ENCODE measurements at regions not wholly inside any gene's neighbourhood (a gene's known extent, or its start where the extent isn't known, plus 50 kb on each side); places are given as distances from the start of the nearest gene placed in this dataset.

DNA sequence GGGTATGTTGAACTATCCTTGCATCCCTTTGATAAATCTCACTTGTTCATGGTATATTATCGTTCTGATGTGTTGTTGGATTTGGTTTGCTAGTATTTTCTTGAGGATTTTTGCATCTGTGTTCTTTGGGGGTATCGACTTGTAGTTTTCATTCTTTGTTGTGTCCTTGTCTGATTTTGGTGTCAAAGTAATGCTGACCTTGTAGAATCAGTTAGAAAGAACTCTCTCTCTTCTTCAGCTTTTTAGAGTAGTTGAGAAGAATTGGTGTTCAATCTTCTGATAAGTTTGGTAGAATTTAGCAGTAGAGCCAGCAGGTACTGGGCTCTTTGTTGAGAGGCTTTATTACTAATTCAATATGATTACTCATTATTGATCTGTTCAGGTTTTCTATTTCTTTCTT is 707.2 kb upstream of the LRFN5 start:
- no peak for DNase-seq (ENCODE audit: low spot score)

DNA sequence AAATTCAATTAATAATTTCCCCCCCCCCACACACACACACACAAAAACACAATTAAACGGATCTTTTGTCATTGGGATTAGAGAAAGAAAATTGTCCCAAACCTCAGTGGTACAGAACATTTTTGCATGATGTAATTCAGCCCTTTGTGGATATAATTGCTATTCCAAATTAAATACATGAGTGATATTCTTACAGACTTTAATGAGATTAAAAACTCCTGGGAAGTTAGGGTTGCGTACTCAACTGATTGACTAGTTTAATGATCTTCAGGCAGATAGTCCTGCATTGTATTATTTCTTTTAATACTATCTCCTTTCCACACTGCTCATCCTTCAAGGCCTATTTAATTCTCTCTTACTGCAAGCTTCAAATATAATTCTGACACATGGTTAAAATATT is 711.8 kb upstream of the LRFN5 start:
- DNase-seq (ENCODE audit: low spot score), result no peak

DNA sequence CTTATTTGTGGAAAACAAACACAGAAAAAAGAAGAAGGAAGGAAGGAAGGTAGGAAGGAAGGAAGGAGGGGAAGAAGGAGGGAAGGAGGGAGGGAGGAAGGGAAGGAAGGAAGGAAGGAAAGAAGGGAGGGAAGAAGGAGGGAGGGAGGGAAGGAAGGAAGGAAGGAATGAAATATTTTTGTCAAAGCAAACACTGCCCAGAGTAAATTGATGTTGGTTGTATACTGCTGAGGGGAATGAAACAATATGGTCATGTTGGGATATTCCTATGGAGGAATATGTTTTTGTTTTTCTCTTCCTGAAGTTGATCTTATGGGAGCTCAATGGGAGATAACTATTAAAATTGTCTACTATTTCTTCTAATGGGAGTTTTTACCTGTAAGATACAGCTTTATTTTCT is 717.5 kb upstream of the LRFN5 start:
- DNase-seq (ENCODE audit: low spot score), result no peak

DNA sequence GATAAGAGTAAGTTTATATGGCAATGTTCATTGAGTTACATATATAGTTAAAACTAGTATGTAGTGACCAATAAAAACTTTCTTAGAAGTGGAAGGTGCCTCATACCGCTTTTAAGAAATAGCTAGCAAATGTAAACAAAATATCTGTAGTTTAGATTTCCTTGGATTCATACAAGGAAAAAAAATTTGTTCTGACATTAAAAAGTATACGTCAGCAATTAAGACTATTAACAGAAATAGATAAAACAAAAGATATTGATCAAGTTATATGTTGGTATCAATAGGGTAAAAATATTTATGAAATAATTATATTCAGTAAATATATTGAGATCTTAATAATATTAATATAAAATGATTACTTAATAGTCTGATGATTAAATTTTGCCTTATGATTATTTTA is 718.8 kb upstream of the LRFN5 start:
- no peak for DNase-seq (ENCODE audit: low spot score)

DNA sequence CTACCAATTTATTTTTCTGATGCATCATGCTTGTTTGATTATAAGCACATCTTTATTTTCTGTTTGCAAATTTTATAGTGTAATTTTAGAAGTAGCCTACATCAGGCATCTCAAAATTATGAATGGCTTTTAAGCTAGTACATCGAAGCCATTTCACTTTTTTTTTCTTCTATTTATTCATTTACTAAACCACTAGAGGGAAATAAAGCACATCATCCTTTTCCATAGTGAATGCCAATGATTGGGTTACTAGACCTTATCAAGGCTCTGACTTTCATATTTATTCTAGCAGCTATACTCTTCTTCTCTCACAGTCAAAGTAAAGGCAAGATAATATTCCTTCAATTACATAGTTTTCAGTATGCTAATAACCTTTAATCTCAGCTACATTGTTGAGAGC is 736.4 kb upstream of the LRFN5 start:
- no peak for DNase-seq (ENCODE audit: low spot score)

DNA sequence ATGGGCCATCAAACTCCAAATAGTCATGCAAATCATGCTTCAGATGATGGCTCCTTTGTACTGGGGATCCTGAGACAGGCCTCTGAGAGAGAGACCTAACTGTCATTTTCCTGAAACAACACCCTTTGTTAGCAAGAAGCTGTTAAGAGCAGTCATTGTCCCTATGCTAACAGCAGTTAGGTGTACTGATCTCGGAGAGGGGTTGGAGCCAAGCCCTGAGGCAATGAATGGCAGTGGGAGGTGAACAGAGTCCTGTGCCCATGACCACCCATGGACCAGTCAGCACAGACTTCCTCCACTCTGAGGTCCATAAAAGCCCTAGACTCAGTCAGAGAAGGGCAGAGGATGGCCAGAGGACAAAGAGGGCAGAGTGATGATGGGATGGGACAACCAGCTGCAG is 747.6 kb upstream of the LRFN5 start:
- DNase-seq (ENCODE audit: low spot score), result no peak

DNA sequence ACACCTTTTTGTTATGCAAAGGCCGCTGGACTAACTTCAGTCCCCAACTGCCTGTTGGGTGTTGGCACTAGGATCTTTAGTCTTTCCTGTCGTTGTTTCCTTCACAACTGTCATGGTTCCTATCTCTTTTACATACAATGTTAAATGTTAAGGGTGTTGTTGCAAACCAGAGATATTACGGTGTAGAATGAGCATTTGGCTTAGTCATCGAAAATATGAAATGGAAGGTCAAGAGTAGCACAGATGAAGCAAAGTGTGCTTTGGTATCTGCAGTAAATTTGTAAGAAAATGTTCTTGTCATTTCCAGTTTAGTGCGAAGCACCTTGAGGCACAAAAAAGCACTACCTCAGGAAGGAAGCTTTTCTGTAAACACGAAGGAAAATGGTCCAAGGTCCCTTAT is 751.3 kb upstream of the LRFN5 start:
- DNase-seq (ENCODE audit: low spot score), result no peak

DNA sequence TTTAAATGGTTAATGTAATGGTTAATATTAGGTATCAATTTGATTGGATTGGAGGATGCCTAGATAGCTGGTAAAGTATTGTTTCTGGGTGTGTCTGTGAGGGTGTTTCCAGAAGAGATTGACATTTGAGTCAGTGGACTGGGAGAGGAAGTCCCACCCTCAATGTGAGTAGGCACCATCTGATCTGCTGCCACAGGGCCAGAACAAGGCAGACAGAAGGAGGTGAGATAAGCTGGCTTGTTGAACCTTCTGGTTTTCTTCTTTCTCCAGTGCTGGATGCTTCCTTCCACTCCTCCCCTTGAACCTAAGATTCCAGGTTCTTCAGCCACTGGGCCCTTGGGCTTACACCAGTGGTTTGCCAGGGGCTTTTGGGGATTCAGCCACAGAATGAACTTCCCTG is 756.5 kb upstream of the LRFN5 start:
- no peak for DNase-seq (ENCODE audit: low spot score)

DNA sequence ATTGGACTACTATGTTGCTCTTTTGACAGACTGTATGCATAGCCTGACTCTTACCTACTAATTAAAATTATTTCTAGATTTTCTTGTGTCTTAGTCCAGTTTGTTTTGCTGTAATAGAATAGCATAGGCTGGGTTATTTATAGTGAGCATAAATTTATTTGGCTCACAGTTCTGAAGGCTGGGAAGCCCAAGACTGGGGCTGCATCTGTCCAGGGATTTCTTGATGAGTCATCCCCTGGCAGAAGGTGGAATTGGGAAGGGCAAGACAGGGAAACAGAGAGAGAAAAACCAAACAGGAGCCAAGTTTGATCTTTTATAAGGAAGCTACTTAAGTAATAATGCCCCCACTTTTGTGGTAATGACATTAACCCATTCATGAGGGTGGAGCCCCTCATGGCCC is 759.2 kb upstream of the LRFN5 start:
- no peak for DNase-seq (ENCODE audit: low spot score)

DNA sequence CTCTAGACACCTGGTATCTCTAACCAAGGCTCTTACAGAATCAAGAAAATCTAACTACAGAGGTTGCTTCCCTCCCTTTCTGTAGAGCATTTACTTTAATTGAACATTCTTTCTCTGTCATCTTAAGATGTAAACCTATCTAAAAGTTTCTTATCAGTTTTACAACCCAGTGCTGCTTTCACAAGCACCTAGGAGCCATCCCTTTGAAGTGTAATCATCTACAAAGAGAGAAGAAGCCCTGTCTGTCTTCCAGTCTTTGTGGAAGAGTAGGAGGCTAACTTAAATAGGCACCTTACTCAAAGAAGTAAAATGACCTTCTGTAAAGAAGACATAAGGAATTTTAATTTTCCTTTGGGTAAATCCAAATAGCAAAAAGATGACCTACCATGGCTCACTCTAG is 763.9 kb upstream of the LRFN5 start:
- no peak for DNase-seq (ENCODE audit: low spot score)

DNA sequence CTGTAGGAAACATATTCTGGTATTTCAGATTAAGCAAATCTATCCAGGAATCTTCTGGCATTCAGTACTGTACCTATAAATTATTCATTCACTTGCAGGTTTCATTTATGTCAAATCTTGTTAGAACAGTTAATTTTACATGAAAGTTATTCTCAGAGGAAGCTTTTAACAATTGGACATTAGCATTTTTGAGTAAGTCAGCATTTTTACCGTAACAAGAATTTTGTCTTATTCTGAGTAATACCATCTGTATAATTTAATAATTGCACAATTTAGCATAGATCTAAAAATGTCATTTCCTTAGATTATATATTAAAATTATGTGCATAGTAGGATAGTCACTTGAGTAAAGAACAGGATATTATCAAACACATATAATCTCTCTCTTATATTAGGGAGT is 764.8 kb upstream of the LRFN5 start:
- DNase-seq (ENCODE audit: low spot score), result no peak

DNA sequence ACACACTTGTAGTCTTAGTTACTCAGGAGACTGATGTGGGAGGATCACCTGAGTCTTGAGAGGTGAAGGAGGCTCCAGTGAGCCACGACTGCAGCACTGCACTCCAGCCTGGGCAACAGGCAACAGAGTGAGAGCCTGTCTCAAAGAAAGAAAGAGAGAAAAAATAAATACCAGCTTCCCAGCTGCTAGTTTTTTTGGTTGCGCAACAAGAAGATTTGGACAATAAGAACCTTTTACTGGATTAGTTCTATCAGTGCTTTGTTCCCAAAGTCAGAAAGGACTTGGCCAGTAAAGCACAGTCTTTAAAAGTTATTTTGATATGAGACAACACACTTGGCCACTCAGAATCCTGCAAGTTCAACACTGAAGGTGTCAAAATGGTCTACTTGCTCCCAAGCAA is 768.1 kb upstream of the LRFN5 start:
- DNase-seq (ENCODE audit: low spot score), result no peak

DNA sequence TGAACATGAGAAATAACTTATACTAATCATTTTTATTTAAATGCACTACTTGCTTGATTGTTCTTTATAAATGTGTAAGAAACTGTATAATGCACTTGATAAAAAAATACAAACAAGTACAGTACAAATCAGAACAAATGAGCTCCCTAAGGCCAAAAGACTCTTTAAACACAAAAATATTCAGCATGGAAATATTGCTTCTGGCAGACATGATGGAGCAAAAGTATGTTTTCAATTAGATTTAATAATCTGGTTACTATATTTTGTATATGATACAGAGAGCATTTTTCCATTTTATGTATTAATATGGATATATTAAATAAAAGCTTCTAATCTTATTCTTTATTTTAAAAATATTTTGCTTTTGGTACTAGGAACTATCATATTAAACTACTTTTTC is 800.2 kb upstream of the LRFN5 start:
- no peak for DNase-seq (ENCODE audit: low spot score)

DNA sequence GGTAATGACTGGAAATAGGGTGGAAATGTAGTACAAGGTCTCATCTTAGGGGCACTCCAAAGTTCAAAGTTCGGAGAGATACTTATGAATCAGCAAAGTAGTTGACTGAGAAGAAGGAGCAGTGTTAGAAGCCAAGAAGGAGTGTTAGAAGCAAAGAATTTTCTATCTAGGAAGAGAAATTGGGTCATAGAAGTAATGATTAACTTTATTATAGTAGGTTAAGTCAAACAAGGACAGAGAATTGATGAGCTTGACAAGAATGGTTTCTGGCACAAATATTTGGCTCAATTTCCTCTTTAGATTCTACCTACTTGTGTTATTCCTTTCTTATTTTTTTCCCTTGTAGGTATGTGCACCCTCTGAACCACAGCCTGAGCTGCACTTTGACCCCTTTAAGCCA is 810.5 kb upstream of the LRFN5 start:
- no peak for DNase-seq (ENCODE audit: low spot score)

DNA sequence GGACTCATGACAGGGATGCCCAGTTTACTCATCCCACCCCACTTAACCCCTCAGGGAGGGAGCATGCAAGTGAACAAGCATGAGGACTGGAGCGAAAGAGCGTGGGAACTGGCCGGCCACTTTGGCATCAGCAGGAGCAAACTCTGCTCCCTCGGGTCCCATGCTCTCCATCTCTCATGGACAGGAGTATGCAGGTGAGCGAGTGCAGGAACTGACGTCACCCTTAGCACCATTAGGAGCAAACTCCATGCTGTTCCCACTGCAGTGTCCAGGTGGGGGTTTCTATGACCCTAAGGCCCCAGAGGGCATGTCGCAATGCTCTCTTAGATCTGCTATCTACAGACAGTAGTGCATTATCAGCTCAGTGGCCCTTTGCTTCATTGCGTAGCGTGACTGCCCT is 821.8 kb upstream of the LRFN5 start:
- DNase-seq (ENCODE audit: low spot score), result no peak

DNA sequence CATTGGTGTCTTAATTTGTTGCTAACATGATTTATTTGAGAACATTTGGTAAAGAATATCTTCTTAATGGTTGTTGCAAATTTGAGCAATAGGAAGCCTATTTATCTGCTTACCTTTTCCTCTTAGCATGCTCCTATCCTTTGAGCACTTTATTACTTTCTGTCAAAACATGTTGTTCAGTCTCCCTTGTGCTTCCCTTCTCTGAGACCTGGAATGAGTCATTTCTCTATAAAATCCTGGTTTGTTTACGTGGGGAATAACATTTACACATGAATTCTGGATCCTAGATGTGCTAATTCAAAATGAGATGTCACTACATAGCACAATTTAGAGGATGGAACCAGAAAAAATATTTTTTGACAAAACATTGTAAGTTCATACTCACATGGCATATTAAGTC is 844.0 kb upstream of the LRFN5 start:
- no peak for DNase-seq (ENCODE audit: low spot score)

DNA sequence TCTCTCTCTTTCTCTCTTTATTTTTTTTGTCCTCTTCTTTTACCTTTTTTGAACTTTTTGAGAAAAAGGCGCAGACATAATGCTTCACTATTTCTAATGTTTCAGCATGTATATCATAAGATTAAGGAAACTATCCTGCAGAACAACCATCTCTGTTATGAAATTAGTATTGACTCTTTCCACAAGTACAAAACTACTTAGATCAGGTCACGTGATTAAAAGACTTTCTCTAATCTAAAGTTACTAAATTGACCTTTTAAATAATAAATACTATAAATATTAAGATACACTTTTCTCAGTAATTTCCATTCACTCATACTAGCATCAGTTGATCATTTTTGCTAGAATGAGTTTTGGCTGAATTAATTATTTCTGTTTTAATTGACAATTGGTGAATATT is 844.5 kb upstream of the LRFN5 start:
- DNase-seq (ENCODE audit: low spot score), result no peak

DNA sequence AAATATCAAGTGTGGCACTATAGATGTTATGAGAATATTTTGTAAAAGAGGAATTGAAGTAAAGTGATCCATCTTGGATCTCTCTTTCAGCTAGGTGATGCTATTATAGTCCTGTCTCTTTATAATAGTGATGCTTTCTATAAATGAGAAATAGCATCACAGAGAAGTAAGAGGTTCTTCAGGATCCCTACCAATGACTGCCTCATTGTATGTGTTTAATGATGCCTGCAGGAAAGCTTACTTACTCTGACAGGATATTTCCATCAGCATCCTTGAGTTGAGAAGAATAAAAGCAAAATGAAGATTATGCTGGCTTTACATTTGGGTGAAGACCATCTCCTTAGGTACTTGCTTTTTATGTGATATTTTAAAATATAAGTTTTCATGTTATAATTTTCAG is 846.0 kb upstream of the LRFN5 start:
- DNase-seq (ENCODE audit: low spot score), result no peak

DNA sequence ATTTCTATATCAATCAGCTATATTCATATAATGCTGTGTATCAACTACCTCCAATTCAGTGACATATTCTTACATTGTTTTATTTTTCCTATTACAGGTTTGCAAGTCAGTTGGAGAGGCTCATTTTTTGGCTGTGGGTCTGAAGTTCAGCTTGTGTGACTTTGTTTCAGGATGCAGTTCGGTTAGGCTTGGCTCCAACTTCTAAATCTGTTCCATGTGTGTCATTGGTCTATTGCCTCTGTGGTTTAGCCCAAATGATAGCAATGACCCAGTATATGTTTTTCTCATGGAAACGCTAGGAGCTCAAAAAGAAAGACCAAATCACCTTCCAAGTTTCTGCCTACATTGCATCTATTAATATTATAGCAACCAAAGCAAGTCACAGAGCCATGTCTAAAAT is 848.6 kb upstream of the LRFN5 start:
- no peak for DNase-seq (ENCODE audit: low spot score)

DNA sequence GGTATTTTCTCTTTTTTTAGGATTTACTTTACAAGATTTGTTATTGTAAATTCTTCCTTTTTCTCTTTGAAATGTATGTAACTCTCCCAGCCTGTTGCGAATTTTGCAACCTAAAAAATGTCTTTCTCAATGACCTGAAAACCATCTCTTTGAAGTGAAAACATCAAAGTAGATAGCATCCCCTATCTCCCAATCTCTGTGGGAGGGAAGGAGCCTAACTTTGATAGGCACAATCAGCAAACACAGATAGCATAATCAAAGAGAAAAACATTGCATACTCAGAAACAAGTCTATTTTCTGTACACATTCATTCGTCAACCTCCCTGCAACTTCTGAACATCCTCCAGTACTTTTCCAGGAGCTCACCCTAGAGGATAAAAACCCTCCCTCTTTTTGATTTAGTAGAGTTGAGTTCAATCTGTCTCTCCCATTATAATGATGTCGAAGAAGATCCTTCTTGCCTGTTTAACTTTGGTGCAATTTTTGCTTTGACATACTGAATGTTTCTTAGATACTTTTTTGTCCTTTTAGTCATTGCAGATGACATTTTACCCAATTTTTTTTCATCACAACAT is 849.2 kb upstream of the LRFN5 start:
- DNase-seq (ENCODE audit: low spot score), result no peak

DNA sequence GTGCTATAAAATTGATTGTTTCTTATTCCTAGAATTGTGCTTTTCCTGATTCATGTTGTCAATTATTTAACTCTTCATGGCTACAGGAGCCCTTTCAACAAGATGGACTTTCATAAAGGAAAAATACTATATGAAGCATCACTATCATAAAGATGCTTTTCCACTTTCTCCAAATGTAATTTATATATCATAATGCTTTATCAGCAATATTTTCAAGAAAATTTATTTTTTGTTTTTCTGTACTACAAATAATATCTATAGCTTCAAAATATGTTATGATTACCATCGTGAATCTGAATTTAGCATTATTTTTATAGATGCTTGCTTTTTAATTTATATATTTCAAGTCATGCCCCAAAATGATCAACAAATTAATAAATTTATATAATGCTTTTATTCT is 873.5 kb upstream of the LRFN5 start:
- no peak for DNase-seq (ENCODE audit: low spot score)

DNA sequence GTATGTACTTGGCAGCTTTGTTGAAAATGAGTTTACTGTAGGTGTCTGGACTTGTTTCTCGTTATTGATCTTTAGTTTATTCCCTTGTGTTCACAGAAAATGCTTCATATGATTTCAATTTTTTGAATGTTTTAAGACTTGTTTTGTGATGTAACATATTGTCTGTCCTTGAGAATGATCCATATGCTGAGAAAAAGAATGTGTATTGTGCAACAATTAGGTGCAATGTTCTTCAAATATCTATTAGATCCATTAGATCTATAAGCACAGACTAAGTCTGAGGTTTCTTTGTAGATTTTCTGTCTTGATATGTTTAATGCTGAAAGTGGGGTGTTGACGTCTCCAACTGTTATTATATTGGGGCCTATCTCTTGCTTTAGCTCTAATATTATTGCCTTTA is 879.6 kb upstream of the LRFN5 start:
- DNase-seq (ENCODE audit: low spot score), result no peak

DNA sequence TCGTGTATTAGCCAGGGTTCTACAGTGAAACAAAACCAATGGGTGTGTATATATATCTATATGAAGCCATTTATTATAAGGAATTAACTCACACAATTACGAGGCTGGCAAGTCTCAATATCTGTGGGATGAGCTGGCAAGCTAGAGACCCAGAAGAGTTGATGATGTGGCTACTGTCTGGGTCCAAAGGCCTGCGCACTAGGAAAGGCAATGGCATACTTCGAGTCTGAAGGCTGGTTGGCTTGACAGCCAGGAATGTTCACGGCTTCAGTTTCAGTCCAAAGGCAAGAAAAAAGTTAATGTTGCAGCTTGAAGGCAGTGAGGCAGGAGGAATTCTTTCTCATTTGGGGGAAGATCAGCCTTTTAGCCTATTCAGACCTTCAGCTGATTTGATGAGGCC is 893.3 kb upstream of the LRFN5 start:
- DNase-seq (ENCODE audit: low spot score), result no peak

DNA sequence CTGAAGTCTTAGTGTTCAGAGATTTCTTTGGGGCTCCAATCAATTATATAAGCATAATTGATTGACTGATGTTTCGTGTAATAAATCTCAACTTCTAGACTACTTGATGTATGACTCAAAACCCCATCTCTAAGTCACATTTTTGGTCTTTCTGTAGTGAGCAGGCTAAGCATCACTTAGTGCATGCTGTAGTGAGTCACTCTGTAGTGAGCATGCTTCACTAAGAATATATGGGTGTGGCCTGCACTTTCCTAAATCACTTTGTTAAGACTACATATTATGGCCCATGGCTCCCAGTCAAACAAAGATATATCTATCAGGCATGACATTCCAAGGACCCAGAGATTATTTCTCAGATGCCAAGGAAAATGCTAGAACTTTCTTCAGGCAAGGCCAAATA is 909.4 kb upstream of the LRFN5 start:
- DNase-seq (ENCODE audit: low spot score), result no peak

DNA sequence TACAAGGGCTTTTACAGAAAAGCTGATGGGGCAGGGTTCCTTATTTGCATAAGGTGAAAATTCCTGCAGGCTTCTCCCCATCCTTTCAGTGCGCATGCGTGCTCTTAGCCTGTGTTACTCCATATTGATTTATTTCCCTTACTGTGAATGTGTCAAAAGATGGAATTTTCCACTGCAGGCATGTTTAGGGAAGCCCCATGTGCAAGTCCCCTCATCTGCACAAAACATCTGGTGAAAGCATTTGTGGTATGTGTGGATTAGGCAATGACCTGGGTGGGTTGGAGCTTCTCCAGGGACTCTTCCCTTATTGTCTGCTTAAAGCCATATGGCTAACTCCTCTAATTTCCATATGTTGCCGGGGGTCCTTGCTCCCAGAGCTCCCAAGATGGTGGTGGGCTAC is 912.7 kb upstream of the LRFN5 start:
- DNase-seq (ENCODE audit: low spot score), result no peak
